ENCODE measurements at regions not wholly inside any gene's neighbourhood (a gene's known extent, or its start where the extent isn't known, plus 50 kb on each side); places are given as distances from the start of the nearest gene placed in this dataset.

DNA sequence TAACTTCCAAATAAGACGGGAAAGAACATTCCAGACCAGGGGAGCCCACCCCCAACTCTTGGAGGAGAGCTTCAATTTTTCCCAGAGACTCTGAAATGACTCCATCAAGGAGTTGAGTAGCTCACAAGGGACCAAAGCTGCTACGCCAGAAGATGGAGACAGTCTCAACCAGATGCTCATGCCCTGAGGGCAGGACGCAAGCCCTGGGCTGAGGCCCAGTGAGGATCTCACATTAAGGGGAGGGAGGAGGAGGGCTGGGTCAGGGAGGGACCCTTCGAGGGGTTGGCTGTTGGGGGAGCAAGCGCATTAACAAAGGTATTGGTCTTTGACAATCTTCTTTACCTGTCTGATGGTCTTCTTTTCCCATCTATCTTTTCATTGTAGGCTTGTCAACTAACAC, 141.3 kb upstream of the SLC1A4 start:
- POLR2A ChIA-PET = no interaction called here
- Histone ChIP-seq H3K27ac (ENCODE audit: extremely low read length, insufficient read depth, low read length) (no peak overlapping the region), H3K9me3 (ENCODE audit: low read length) (no peaks in the 10 kb centered on the region), H3K4me2 (ENCODE audit: low read depth, low read length) (no peak overlapping the region), H3K36me3 (replicated peaks in 1 of 2; ENCODE audit: control insufficient read depth in 1 of 2, insufficient read depth in 2 of 2, low read length in 2 of 2) (no peaks in the 10 kb centered on the region), H3K4me1 (ENCODE audit: insufficient read depth, low read length) (0 out of 2 replicates have a peak, but pooled peaks cover 3% of the 10 kb centered on the region), H3K4me3 (replicated peaks in 1 of 3; ENCODE audit: insufficient read depth in 1 of 3, low read depth in 2 of 3, low read length in 3 of 3) (no peak overlapping the region), H4K20me1 (ENCODE audit: insufficient read depth, low read length) (no peaks in the 10 kb centered on the region), H3K79me2 (ENCODE audit: insufficient read depth, low read length) (no peaks in the 10 kb centered on the region), H2AFZ (ENCODE audit: low read length) (no peak overlapping the region), H3K27me3 (ENCODE audit: control insufficient read depth in 1 of 2, insufficient read depth in 2 of 2, low read length in 2 of 2) (peaks cover 0 to 3% of the 10 kb centered on the region in 2 experiments; a peak in 2 of 5 replicates), H3K9ac (ENCODE audit: insufficient read depth, low read depth, low read length) (no peak overlapping the region)
- CTCF ChIA-PET (ENCODE audit: low intra/inter-chr PET ratio, low total read pairs) = no interaction called here
- ATAC-seq (no peak), FAIRE-seq (no peak), DNase-seq (ENCODE audit: low spot score) (no peak)
- in situ Hi-C loops (cut with HindIII; ENCODE audit: extremely low pct_ligation_motif_present, low pct_unique_long_range_greater_than_20kb) (no loop called here), intact Hi-C loops (cut with micrococcal nuclease; ENCODE audit: unreplicated experiment) (no loop called here)
- 49% methylated on average over 5 of the region's 5 CpGs for WGBS (ENCODE audit: low lambda C conversion rate)
- BruUV-seq (replicated peaks) = no TSS peak
- TF ChIP-seq ZNF883 (CRISPR knock-in tag; IDR thresholded peaks at IDR 0.05; ENCODE audit: not compliant biosample characterization) = no peak
- TF ChIP-seq SMARCE1 (IDR thresholded peaks at IDR 0.05; ENCODE audit: borderline replicate concordance) = no peak
- no peak for TF ChIP-seq ZFP36 (IDR thresholded peaks at IDR 0.05; ENCODE audit: borderline replicate concordance, low read depth, low read length, partially characterized antibody)
- no peak for TF ChIP-seq ZSCAN30 (CRISPR knock-in tag; IDR thresholded peaks at IDR 0.05)
- no peak for TF ChIP-seq ZNF260 (CRISPR knock-in tag; IDR thresholded peaks at IDR 0.05; ENCODE audit: borderline replicate concordance, low read depth)
- TF ChIP-seq, protein P1, sequence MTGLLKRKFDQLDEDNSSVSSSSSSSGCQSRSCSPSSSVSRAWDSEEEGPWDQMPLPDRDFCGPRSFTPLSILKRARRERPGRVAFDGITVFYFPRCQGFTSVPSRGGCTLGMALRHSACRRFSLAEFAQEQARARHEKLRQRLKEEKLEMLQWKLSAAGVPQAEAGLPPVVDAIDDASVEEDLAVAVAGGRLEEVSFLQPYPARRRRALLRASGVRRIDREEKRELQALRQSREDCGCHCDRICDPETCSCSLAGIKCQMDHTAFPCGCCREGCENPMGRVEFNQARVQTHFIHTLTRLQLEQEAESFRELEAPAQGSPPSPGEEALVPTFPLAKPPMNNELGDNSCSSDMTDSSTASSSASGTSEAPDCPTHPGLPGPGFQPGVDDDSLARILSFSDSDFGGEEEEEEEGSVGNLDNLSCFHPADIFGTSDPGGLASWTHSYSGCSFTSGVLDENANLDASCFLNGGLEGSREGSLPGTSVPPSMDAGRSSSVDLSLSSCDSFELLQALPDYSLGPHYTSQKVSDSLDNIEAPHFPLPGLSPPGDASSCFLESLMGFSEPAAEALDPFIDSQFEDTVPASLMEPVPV (CRISPR knock-in tag; IDR thresholded peaks at IDR 0.05) = no peak
- no peak for TF ChIP-seq SP1 (IDR thresholded peaks at IDR 0.05)
- no peak for TF ChIP-seq SP1 (CRISPR knock-in tag; IDR thresholded peaks at IDR 0.05)
- no peak for TF ChIP-seq ZNF292 (CRISPR knock-in tag; IDR thresholded peaks at IDR 0.05; ENCODE audit: borderline replicate concordance, low read depth)
- TF ChIP-seq ZNF749 (CRISPR knock-in tag; IDR thresholded peaks at IDR 0.05; ENCODE audit: borderline replicate concordance) = no peak
- TF ChIP-seq SP4 (CRISPR knock-in tag; IDR thresholded peaks at IDR 0.05) = no peak
- TF ChIP-seq SYNCRIP (IDR thresholded peaks at IDR 0.05; ENCODE audit: insufficient read depth, low read depth, low read length) = no peak
- no peak for TF ChIP-seq ZSCAN12 (CRISPR knock-in tag; IDR thresholded peaks at IDR 0.05)
- no peak for TF ChIP-seq POGZ (CRISPR knock-in tag; IDR thresholded peaks at IDR 0.05)
- TF ChIP-seq, protein P2, sequence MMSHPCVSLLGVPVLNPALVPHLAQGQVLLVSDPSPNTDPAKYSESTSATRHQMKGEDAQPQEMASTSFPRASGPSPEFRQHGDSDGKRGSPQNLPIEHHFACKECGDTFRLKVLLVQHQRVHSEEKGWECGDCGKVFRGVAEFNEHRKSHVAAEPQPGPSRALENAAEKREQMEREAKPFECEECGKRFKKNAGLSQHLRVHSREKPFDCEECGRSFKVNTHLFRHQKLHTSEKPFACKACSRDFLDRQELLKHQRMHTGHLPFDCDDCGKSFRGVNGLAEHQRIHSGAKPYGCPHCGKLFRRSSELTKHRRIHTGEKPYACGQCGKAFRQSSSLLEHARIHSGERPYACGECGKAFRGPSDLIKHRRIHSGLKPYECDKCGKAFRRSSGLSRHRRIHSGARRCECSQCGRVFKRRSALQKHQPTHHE (CRISPR knock-in tag; IDR thresholded peaks at IDR 0.05; ENCODE audit: borderline replicate concordance) = no peak
- TF ChIP-seq SRY (CRISPR knock-in tag; IDR thresholded peaks at IDR 0.05) = no peak

All from HepG2 (cell line).